ENCODE measurements at regions not wholly inside any gene's neighbourhood (a gene's known extent, or its start where the extent isn't known, plus 50 kb on each side); places are given as distances from the start of the nearest gene placed in this dataset.

DNA sequence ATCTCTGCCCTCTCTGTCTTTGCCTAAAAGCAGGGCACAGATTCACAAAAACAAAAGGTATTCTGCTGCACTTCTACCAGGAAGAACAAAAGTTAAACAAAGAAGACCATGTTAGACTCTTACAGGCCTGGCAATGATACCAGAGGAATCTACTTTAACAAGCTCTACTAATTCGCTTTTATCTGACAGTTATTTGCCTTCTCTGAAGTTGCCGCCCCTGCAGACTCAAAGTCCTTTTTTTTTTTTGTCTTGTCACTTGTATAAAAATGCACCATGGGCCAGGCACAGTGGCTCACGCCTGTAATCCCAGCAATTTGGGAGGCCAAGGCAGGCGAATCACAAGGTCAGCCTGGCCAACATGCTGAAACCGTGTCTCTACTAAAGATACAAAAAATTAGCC lies 176.5 kb upstream of the UBL3 start:
- no peak for TF ChIP-seq POLR2AphosphoS5 (IDR thresholded peaks at IDR 0.05; ENCODE audit: low read depth, low read length)
- TF ChIP-seq EP300 (IDR thresholded peaks at IDR 0.05; ENCODE audit: borderline replicate concordance in 1 of 2, low read depth in 2 of 2, low read length in 2 of 2) = no peak
- TF ChIP-seq SRF (IDR thresholded peaks at IDR 0.05; ENCODE audit: low read depth, low read length) = no peak
- no peak for TF ChIP-seq EZH2 (IDR thresholded peaks at IDR 0.05; ENCODE audit: low read depth, low read length, severe bottlenecking)
- no peak for TF ChIP-seq ZNF274 (IDR thresholded peaks at IDR 0.05; ENCODE audit: borderline replicate concordance, extremely low read depth, low read length)
- TF ChIP-seq BACH1 (IDR thresholded peaks at IDR 0.05; ENCODE audit: low read length) = no peak
- no peak for TF ChIP-seq TAF1 (IDR thresholded peaks at IDR 0.05; ENCODE audit: low read depth, low read length)
- TF ChIP-seq NRF1 (IDR thresholded peaks at IDR 0.05; ENCODE audit: low read depth, low read length) = no peak
- TF ChIP-seq, protein P1, sequence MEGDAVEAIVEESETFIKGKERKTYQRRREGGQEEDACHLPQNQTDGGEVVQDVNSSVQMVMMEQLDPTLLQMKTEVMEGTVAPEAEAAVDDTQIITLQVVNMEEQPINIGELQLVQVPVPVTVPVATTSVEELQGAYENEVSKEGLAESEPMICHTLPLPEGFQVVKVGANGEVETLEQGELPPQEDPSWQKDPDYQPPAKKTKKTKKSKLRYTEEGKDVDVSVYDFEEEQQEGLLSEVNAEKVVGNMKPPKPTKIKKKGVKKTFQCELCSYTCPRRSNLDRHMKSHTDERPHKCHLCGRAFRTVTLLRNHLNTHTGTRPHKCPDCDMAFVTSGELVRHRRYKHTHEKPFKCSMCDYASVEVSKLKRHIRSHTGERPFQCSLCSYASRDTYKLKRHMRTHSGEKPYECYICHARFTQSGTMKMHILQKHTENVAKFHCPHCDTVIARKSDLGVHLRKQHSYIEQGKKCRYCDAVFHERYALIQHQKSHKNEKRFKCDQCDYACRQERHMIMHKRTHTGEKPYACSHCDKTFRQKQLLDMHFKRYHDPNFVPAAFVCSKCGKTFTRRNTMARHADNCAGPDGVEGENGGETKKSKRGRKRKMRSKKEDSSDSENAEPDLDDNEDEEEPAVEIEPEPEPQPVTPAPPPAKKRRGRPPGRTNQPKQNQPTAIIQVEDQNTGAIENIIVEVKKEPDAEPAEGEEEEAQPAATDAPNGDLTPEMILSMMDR (IDR thresholded peaks at IDR 0.05; ENCODE audit: control extremely low read depth in 1 of 3, insufficient read depth in 1 of 3, low read depth in 1 of 3, low read length in 3 of 3) = no peak
- no peak for TF ChIP-seq YY1 (IDR thresholded peaks at IDR 0.05; ENCODE audit: low read depth, low read length)
- TF ChIP-seq BCL11A (IDR thresholded peaks at IDR 0.05; ENCODE audit: low read depth in 2 of 2, low read length in 2 of 2) = no peak
- no peak for TF ChIP-seq JUND (IDR thresholded peaks at IDR 0.05; ENCODE audit: low read length)
- TF ChIP-seq FOSL1 (IDR thresholded peaks at IDR 0.05; ENCODE audit: insufficient read depth, low read depth, low read length) = no peak
